GM12878 (cell line): ENCODE measurements at regions not wholly inside any gene's neighbourhood (a gene's known extent, or its start where the extent isn't known, plus 50 kb on each side); places are given as distances from the start of the nearest gene placed in this dataset.

Experiments used
- ATAC-seq: fragments of 200-7000 bp; cut with Tn5 transposase; 3 replicates; pipeline ENCODE4 v1.9.1; 2020; ENCODE audit warnings: mild to moderate bottlenecking, moderate library complexity
- BruUV-seq: library from RNA; stranded (reverse); fragments of 400-500 nt; replicated peaks from 2 replicates; lab custom pipeline; 2021; lab: Mats Ljungman, UMichigan
- CTCF ChIA-PET: fragments of 300-600 bp; sonication (Branson Sonifier 250); formaldehyde crosslinking; extraction: SDS; loops from one replicate; lab custom pipeline; 2021; ENCODE audit warnings: inconsistent platforms; lab: Yijun Ruan, JAX
- POLR2A ChIA-PET: fragments of 350-600 bp; formaldehyde crosslinking; extraction: SDS; loops from one replicate; lab custom pipeline; 2021; ENCODE audit warnings: inconsistent platforms; lab: Charles Lee
- RAD21 ChIA-PET: fragments of 300-600 bp; sonication (Branson Sonifier 250); formaldehyde crosslinking; loops from one replicate; lab custom pipeline; 2023; ENCODE audit warnings: antibody characterized with exemption; ENCODE audit not compliant: unreplicated experiment; lab: Charles Lee
- SMC1A ChIA-PET: fragments of 300-600 bp; sonication (Branson Sonifier 250); formaldehyde crosslinking; loops from one replicate; lab custom pipeline; 2023; ENCODE audit not compliant: unreplicated experiment, uncharacterized antibody; lab: Charles Lee
- DNase-seq: peaks from one replicate; pipeline ENCODE4 v3.0.0-alpha.2; 2011; ENCODE audit warnings: low read depth, low spot score
- FAIRE-seq: peaks from 3 replicates; lab custom pipeline; 2011; peaks lifted over from hg19 to GRCh38; lab: Jason Lieb, UNC
- H2AFZ ChIP-seq: 2 replicates; pipeline ENCODE4 v1.6.0; 2011; ENCODE audit warnings: low read depth, low read length, control low read depth; ENCODE audit not compliant: control insufficient read depth
- H3K27ac ChIP-seq: 2 replicates; pipeline ENCODE4 v1.5.1; 2011; ENCODE audit warnings: control low read depth; ENCODE audit not compliant: control insufficient read depth, insufficient read depth
- H3K27me3 ChIP-seq, 2 experiments: replicated peaks in 1 of 2; 2 replicates each; pipeline versions ENCODE4 v1.6.0 to v1.6.1; 2011; ENCODE audit warnings: low read length in 1 of 2; ENCODE audit not compliant: control insufficient read depth in 2 of 2, insufficient read depth in 2 of 2
- H3K36me3 ChIP-seq, 2 experiments: 2 replicates each; pipeline ENCODE4 v1.5.1; 2011; ENCODE audit warnings: low read length in 1 of 2; ENCODE audit not compliant: control insufficient read depth in 2 of 2, insufficient read depth in 2 of 2
- H3K4me1 ChIP-seq: 2 replicates; pipeline ENCODE4 v1.6.1; 2011; ENCODE audit warnings: mild to moderate bottlenecking, low read length, moderate library complexity, mixed read lengths; ENCODE audit not compliant: control insufficient read depth, insufficient read depth
- H3K4me2 ChIP-seq: 2 replicates; pipeline ENCODE4 v1.6.0; 2011; ENCODE audit warnings: control low read depth; ENCODE audit not compliant: control insufficient read depth, insufficient read depth
- H3K4me3 ChIP-seq: fragments of 200-600 bp; sonication (generic); 2 replicates; pipeline ENCODE4 v1.5.1; 2016
- H3K79me2 ChIP-seq: 2 replicates; pipeline ENCODE4 v1.6.0; 2011; ENCODE audit warnings: low read length; ENCODE audit not compliant: control insufficient read depth, insufficient read depth
- H3K9ac ChIP-seq: 2 replicates; pipeline ENCODE4 v1.8.0; 2011; ENCODE audit warnings: low read length, control low read depth, mixed read lengths; ENCODE audit not compliant: control insufficient read depth, insufficient read depth
- H3K9me3 ChIP-seq: replicated peaks from 3 replicates; pipeline ENCODE4 v1.5.1; 2011; ENCODE audit warnings: mild to moderate bottlenecking, low read length; ENCODE audit not compliant: control insufficient read depth, insufficient read depth
- H4K20me1 ChIP-seq: 2 replicates; pipeline ENCODE4 v1.6.0; 2011; ENCODE audit not compliant: control insufficient read depth, insufficient read depth
- CHD4 ChIP-seq: fragments of 200-600 bp; sonication (generic); IDR thresholded peaks from 2 replicates; pipeline ENCODE4 v1.6.1; 2016; ENCODE audit warnings: mild to moderate bottlenecking
- E4F1 ChIP-seq: fragments of 450-650 bp; IDR thresholded peaks from 2 replicates; pipeline ENCODE4 v1.6.1; 2018; ENCODE audit warnings: borderline replicate concordance, mild to moderate bottlenecking; ENCODE audit not compliant: partially characterized antibody
- IKZF2 ChIP-seq, 2 experiments: fragments of 450-650 bp; IDR thresholded peaks; 2 replicates each; pipeline ENCODE4 v1.6.1; 2017; ENCODE audit warnings: mild to moderate bottlenecking in 2 of 2, moderate library complexity in 2 of 2
- IRF4 ChIP-seq: IDR thresholded peaks from 2 replicates; pipeline ENCODE4 v1.6.1; 2011; ENCODE audit warnings: low read depth, low read length
- JUND ChIP-seq: IDR thresholded peaks from 2 replicates; pipeline ENCODE4 v1.6.1; 2012; ENCODE audit warnings: low read depth, mild to moderate bottlenecking, low read length, improper control_type of control experiment, moderate library complexity
- MEF2A ChIP-seq: IDR thresholded peaks from 2 replicates; pipeline ENCODE4 v1.6.1; 2011; ENCODE audit warnings: low read depth, mild to moderate bottlenecking, low read length, moderate library complexity; ENCODE audit not compliant: insufficient read depth
- POLR2A ChIP-seq: IDR thresholded peaks from 2 replicates; pipeline ENCODE4 v1.6.1; 2011; ENCODE audit warnings: low read depth, mild to moderate bottlenecking, low read length
- REST ChIP-seq: IDR thresholded peaks from 2 replicates; pipeline ENCODE4 v1.6.1; 2012; ENCODE audit warnings: mild to moderate bottlenecking, low read depth, low read length
- RUNX3 ChIP-seq: IDR thresholded peaks from 2 replicates; pipeline ENCODE4 v1.6.1; 2012; ENCODE audit warnings: low read length, inconsistent platforms
- WGBS: methylation state at CpG from one replicate; pipeline ENCODE4 v1.1.6; 2016; ENCODE audit warnings: low lambda C conversion rate; ENCODE audit not compliant: insufficient replicate concordance, insufficient coverage; ENCODE audit errors: missing lambda C conversion rate; 5-methylcytosine and 5-hydroxymethylcytosine counted together
- in situ Hi-C: fragments of 300-500 bp; cut with MboI; formaldehyde crosslinking; loops from 9 replicates; pipeline ENCODE4 v1.14.3; 2018; ENCODE audit warnings: mixed read lengths
- intact Hi-C: fragments of 100-400 bp; cut with micrococcal nuclease; formaldehyde crosslinking; loops from one replicate; pipeline ENCODE4 v1.14.2; 2022; ENCODE audit not compliant: unreplicated experiment
- TF ChIP-seq, protein P1 (sequence below): fragments of 450-650 bp; IDR thresholded peaks from 2 replicates; pipeline ENCODE4 v1.6.1; 2016; ENCODE audit warnings: mild to moderate bottlenecking

DNA sequence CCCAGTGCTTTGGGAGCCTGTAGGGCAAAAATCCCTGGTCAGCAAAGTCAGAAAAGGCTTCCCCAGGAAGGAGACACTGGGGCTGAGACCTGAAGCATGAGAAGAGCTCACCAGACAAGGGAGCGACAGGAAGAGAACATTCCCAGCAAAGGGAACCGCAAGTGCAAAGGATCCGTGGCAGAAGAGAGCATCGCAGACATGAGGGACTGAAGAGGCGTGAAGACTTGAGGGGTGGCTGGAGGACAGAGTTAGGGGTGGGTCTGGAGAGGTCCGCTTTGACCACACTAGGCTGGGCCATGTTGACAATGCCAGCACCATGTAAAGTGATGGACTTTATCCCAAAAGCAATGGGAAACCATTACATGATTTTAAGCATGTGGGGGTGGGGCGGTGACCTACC, 128.1 kb upstream of the IRX3 start:
- intact Hi-C loops = no loop called here
- Histone ChIP-seq H4K20me1 (no peaks in the 10 kb centered on the region), H3K27me3 (no peaks in the 10 kb centered on the region; a peak in 1 of 4 replicates), H3K27ac (no peak overlapping the region), H3K4me1 (no peaks in the 10 kb centered on the region), H3K79me2 (no peaks in the 10 kb centered on the region), H3K4me3 (no peak overlapping the region), H3K36me3 (no peaks in the 10 kb centered on the region), H3K9me3 (no peaks in the 10 kb centered on the region), H2AFZ (no peak overlapping the region), H3K4me2 (no peak overlapping the region), H3K9ac (no peak overlapping the region)
- TF ChIP-seq E4F1 = no peak
- TF ChIP-seq REST = no peak
- TF ChIP-seq, protein P1, sequence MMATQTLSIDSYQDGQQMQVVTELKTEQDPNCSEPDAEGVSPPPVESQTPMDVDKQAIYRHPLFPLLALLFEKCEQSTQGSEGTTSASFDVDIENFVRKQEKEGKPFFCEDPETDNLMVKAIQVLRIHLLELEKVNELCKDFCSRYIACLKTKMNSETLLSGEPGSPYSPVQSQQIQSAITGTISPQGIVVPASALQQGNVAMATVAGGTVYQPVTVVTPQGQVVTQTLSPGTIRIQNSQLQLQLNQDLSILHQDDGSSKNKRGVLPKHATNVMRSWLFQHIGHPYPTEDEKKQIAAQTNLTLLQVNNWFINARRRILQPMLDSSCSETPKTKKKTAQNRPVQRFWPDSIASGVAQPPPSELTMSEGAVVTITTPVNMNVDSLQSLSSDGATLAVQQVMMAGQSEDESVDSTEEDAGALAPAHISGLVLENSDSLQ = no peak
- TF ChIP-seq RUNX3 = no peak
- TF ChIP-seq POLR2A = no peak
- no peak for TF ChIP-seq IRF4
- TF ChIP-seq JUND = no peak
- TF ChIP-seq CHD4 = no peak
- TF ChIP-seq IKZF2 (IDR thresholded peaks at IDR 0.05) = no peak
- no peak for TF ChIP-seq MEF2A
- WGBS = 56% methylated on average over 7 of the region's 7 CpGs
- no peak for ATAC-seq
- DNase-seq = no peak
- ChIA-PET SMC1A (no interaction called here), RAD21 (no interaction called here), CTCF (no interaction called here), POLR2A (no interaction called here)
- no TSS peak for BruUV-seq
- no peak for FAIRE-seq
- in situ Hi-C loops = no loop called here
